ENCODE measurements at regions not wholly inside any gene's neighbourhood (a gene's known extent, or its start where the extent isn't known, plus 50 kb on each side); places are given as distances from the start of the nearest gene placed in this dataset.

DNA sequence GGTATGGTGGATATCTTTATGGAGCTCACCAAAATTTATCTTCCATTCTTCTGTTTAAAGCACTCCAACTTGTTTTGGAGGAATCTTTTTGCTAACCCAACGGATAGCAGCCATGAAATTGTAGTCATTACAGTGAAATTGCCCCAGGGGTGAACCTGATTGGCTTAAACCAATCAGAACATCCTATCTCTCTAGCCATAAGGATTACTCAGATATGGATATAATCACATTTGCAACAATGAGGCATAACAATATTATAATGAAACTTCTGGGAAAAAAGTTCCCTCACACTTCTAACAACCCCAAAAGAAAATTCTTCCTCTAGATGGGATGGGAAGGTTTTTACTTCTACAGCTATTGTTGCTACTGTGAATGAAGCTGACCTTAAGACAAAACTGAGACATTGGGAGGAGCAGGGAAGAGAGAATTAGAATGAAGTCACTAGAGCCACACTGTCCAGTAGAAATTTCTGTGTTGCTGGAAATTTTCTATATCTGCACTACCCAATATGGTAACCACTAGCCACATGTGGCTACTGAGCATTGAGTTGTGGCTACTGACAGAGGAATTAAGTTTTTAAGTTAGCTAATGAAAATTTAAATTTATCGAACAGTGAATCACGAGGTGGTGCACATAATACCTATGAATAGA is 50.4 kb upstream of the ARHGAP21 start:
- Histone ChIP-seq H3K27me3 (ENCODE audit: insufficient read depth) (no peaks in the 10 kb centered on the region), H3K36me3 (ENCODE audit: insufficient read depth) (no peaks in the 10 kb centered on the region), H2AFZ (no peak overlapping the region), H3K9me2 (ENCODE audit: insufficient read depth) (0 out of 2 replicates have a peak, but pooled peaks cover 3% of the 10 kb centered on the region), H3K4me2 (no peak overlapping the region), H3K4me3 (no peak overlapping the region), H3K4me1 (ENCODE audit: insufficient read depth) (no peaks in the 10 kb centered on the region), H4K20me1 (replicated peaks; ENCODE audit: insufficient read depth) (no peaks in the 10 kb centered on the region), H3K27ac (ENCODE audit: low read depth) (no peak overlapping the region), H3F3A (replicated peaks; ENCODE audit: low read depth) (no peaks in the 10 kb centered on the region), H3K79me2 (replicated peaks; ENCODE audit: insufficient read depth) (no peaks in the 10 kb centered on the region)
- no peaks in the 10 kb centered on the region for H3K27me3 Mint-ChIP-seq (ENCODE audit: insufficient read depth, low read depth, poor library complexity)
- H3K4me3 Mint-ChIP-seq, result no peak overlapping the region
- DNase-seq (ENCODE audit: low spot score) (no peak), ATAC-seq (no peak)
- TF ChIP-seq EZH2 (IDR thresholded peaks at IDR 0.05; ENCODE audit: low read depth, unreplicated experiment), result no peak
- TF ChIP-seq ZNF114 (CRISPR knock-in tag; IDR thresholded peaks at IDR 0.05), result no peak
- no peak for TF ChIP-seq NANOG (IDR thresholded peaks at IDR 0.05; ENCODE audit: borderline replicate concordance)
- TF ChIP-seq, protein P1, sequence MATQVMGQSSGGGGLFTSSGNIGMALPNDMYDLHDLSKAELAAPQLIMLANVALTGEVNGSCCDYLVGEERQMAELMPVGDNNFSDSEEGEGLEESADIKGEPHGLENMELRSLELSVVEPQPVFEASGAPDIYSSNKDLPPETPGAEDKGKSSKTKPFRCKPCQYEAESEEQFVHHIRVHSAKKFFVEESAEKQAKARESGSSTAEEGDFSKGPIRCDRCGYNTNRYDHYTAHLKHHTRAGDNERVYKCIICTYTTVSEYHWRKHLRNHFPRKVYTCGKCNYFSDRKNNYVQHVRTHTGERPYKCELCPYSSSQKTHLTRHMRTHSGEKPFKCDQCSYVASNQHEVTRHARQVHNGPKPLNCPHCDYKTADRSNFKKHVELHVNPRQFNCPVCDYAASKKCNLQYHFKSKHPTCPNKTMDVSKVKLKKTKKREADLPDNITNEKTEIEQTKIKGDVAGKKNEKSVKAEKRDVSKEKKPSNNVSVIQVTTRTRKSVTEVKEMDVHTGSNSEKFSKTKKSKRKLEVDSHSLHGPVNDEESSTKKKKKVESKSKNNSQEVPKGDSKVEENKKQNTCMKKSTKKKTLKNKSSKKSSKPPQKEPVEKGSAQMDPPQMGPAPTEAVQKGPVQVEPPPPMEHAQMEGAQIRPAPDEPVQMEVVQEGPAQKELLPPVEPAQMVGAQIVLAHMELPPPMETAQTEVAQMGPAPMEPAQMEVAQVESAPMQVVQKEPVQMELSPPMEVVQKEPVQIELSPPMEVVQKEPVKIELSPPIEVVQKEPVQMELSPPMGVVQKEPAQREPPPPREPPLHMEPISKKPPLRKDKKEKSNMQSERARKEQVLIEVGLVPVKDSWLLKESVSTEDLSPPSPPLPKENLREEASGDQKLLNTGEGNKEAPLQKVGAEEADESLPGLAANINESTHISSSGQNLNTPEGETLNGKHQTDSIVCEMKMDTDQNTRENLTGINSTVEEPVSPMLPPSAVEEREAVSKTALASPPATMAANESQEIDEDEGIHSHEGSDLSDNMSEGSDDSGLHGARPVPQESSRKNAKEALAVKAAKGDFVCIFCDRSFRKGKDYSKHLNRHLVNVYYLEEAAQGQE (IDR thresholded peaks at IDR 0.05; ENCODE audit: unreplicated experiment), result no peak
- TF ChIP-seq, protein P2, sequence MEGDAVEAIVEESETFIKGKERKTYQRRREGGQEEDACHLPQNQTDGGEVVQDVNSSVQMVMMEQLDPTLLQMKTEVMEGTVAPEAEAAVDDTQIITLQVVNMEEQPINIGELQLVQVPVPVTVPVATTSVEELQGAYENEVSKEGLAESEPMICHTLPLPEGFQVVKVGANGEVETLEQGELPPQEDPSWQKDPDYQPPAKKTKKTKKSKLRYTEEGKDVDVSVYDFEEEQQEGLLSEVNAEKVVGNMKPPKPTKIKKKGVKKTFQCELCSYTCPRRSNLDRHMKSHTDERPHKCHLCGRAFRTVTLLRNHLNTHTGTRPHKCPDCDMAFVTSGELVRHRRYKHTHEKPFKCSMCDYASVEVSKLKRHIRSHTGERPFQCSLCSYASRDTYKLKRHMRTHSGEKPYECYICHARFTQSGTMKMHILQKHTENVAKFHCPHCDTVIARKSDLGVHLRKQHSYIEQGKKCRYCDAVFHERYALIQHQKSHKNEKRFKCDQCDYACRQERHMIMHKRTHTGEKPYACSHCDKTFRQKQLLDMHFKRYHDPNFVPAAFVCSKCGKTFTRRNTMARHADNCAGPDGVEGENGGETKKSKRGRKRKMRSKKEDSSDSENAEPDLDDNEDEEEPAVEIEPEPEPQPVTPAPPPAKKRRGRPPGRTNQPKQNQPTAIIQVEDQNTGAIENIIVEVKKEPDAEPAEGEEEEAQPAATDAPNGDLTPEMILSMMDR (conservative IDR thresholded peaks at IDR 0.05; ENCODE audit: low read depth in 2 of 2), result no peak
- TF ChIP-seq CREB1 (CRISPR knock-in tag; IDR thresholded peaks at IDR 0.05; ENCODE audit: low read depth), result no peak
- TF ChIP-seq, protein P3, sequence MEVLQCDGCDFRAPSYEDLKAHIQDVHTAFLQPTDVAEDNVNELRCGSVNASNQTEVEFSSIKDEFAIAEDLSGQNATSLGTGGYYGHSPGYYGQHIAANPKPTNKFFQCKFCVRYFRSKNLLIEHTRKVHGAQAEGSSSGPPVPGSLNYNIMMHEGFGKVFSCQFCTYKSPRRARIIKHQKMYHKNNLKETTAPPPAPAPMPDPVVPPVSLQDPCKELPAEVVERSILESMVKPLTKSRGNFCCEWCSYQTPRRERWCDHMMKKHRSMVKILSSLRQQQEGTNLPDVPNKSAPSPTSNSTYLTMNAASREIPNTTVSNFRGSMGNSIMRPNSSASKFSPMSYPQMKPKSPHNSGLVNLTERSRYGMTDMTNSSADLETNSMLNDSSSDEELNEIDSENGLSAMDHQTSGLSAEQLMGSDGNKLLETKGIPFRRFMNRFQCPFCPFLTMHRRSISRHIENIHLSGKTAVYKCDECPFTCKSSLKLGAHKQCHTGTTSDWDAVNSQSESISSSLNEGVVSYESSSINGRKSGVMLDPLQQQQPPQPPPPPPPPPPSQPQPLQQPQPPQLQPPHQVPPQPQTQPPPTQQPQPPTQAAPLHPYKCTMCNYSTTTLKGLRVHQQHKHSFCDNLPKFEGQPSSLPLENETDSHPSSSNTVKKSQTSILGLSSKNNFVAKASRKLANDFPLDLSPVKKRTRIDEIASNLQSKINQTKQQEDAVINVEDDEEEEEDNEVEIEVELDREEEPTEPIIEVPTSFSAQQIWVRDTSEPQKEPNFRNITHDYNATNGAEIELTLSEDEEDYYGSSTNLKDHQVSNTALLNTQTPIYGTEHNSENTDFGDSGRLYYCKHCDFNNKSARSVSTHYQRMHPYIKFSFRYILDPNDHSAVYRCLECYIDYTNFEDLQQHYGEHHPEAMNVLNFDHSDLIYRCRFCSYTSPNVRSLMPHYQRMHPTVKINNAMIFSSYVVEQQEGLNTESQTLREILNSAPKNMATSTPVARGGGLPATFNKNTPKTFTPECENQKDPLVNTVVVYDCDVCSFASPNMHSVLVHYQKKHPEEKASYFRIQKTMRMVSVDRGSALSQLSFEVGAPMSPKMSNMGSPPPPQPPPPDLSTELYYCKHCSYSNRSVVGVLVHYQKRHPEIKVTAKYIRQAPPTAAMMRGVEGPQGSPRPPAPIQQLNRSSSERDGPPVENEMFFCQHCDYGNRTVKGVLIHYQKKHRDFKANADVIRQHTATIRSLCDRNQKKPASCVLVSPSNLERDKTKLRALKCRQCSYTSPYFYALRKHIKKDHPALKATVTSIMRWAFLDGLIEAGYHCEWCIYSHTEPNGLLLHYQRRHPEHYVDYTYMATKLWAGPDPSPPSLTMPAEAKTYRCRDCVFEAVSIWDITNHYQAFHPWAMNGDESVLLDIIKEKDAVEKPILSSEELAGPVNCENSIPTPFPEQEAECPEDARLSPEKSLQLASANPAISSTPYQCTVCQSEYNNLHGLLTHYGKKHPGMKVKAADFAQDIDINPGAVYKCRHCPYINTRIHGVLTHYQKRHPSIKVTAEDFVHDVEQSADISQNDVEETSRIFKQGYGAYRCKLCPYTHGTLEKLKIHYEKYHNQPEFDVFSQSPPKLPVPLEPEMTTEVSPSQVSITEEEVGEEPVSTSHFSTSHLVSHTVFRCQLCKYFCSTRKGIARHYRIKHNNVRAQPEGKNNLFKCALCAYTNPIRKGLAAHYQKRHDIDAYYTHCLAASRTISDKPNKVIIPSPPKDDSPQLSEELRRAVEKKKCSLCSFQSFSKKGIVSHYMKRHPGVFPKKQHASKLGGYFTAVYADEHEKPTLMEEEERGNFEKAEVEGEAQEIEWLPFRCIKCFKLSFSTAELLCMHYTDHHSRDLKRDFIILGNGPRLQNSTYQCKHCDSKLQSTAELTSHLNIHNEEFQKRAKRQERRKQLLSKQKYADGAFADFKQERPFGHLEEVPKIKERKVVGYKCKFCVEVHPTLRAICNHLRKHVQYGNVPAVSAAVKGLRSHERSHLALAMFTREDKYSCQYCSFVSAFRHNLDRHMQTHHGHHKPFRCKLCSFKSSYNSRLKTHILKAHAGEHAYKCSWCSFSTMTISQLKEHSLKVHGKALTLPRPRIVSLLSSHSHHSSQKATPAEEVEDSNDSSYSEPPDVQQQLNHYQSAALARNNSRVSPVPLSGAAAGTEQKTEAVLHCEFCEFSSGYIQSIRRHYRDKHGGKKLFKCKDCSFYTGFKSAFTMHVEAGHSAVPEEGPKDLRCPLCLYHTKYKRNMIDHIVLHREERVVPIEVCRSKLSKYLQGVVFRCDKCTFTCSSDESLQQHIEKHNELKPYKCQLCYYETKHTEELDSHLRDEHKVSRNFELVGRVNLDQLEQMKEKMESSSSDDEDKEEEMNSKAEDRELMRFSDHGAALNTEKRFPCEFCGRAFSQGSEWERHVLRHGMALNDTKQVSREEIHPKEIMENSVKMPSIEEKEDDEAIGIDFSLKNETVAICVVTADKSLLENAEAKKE (CRISPR knock-in tag; IDR thresholded peaks at IDR 0.05), result no peak
- TF ChIP-seq JUNB (IDR thresholded peaks at IDR 0.05; ENCODE audit: unreplicated experiment), result no peak
- TF ChIP-seq, protein P4, sequence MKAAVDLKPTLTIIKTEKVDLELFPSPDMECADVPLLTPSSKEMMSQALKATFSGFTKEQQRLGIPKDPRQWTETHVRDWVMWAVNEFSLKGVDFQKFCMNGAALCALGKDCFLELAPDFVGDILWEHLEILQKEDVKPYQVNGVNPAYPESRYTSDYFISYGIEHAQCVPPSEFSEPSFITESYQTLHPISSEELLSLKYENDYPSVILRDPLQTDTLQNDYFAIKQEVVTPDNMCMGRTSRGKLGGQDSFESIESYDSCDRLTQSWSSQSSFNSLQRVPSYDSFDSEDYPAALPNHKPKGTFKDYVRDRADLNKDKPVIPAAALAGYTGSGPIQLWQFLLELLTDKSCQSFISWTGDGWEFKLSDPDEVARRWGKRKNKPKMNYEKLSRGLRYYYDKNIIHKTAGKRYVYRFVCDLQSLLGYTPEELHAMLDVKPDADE (IDR thresholded peaks at IDR 0.05), result no peak
- no peak for TF ChIP-seq POLR2AphosphoS5 (IDR thresholded peaks at IDR 0.05; ENCODE audit: low read depth)
- no peak for TF ChIP-seq EZH2phosphoT487 (IDR thresholded peaks at IDR 0.05; ENCODE audit: unreplicated experiment)
- no peak for TF ChIP-seq STAT1 (IDR thresholded peaks at IDR 0.05; ENCODE audit: unreplicated experiment)
- no peak for TF ChIP-seq ZNF331 (CRISPR knock-in tag; IDR thresholded peaks at IDR 0.05; ENCODE audit: low read depth)
- no peaks in the 10 kb centered on the region for H3K4me1 Mint-ChIP-seq
- no peak overlapping the region for H3K27ac Mint-ChIP-seq
- H3K9me3 Mint-ChIP-seq, result no peaks in the 10 kb centered on the region
- no peaks in the 10 kb centered on the region for H3K36me3 Mint-ChIP-seq (ENCODE audit: low read depth)
